ENCODE measurements at regions not wholly inside any gene's neighbourhood (a gene's known extent, or its start where the extent isn't known, plus 50 kb on each side); places are given as distances from the start of the nearest gene placed in this dataset.

GRCh38 chr22:26812731-26813130 is 155.3 kb downstream of the MIAT start:
- H3K27me3 Mint-ChIP-seq (ENCODE audit: low read depth, unreplicated experiment) = peaks cover 9% of the 10 kb centered on the region
- no peak for FAIRE-seq
- H3K4me1 Mint-ChIP-seq (ENCODE audit: low read depth, unreplicated experiment) = peaks cover 13% of the 10 kb centered on the region
- Histone ChIP-seq H3K27ac (ENCODE audit: low read depth, low read length) (no peak overlapping the region), H3K79me2 (ENCODE audit: insufficient read depth, low read length) (no peaks in the 10 kb centered on the region), H2AFZ (ENCODE audit: low read depth, low read length) (no peak overlapping the region), H4K20me1 (ENCODE audit: insufficient read depth, low read length) (no peaks in the 10 kb centered on the region), H3K9me3 (ENCODE audit: insufficient read depth, low read depth, low read length) (peaks cover 2% of the 10 kb centered on the region), H3K36me3 (ENCODE audit: insufficient read depth, low read length) (no peaks in the 10 kb centered on the region), H3K4me2 (ENCODE audit: low read length) (no peak overlapping the region), H3K4me1 (ENCODE audit: insufficient read depth, low read length) (peaks cover 10% of the 10 kb centered on the region), H3K9ac (ENCODE audit: low read length) (no peak overlapping the region), H3K4me3 (ENCODE audit: insufficient read depth, low read depth, low read length) (no peak overlapping the region), H3K27me3 (ENCODE audit: insufficient read depth, low read length) (no peaks in the 10 kb centered on the region)
- H3K4me3 Mint-ChIP-seq (ENCODE audit: unreplicated experiment) = no peak overlapping the region
- peaks cover 9% of the 10 kb centered on the region for H3K9me3 Mint-ChIP-seq (ENCODE audit: unreplicated experiment)
- no peak for DNase-seq (ENCODE audit: low read depth)
- no peak for TF ChIP-seq CTCF (IDR thresholded peaks at IDR 0.05; ENCODE audit: insufficient read depth, low read depth, low read length)
- no peak overlapping the region for H3K27ac Mint-ChIP-seq (ENCODE audit: unreplicated experiment)
- no peaks in the 10 kb centered on the region for H3K36me3 Mint-ChIP-seq (ENCODE audit: low read depth, unreplicated experiment)

GRCh38 chr22:26816726-26817125 is 159.3 kb downstream of the MIAT start:
- H3K4me1 ChIP-seq (ENCODE audit: insufficient read depth, low read length) = no peaks in the 10 kb centered on the region
- H3K27ac ChIP-seq (ENCODE audit: low read depth, low read length) = no peak overlapping the region
- no peak overlapping the region for H3K4me3 ChIP-seq (ENCODE audit: insufficient read depth, low read depth, low read length)
- Mint-ChIP-seq H3K9me3 (ENCODE audit: unreplicated experiment) (peaks cover 15% of the 10 kb centered on the region), H3K27ac (ENCODE audit: unreplicated experiment) (no peak overlapping the region), H3K4me3 (ENCODE audit: unreplicated experiment) (no peak overlapping the region), H3K27me3 (ENCODE audit: low read depth, unreplicated experiment) (peaks cover 12% of the 10 kb centered on the region), H3K4me1 (ENCODE audit: low read depth, unreplicated experiment) (peaks cover 2% of the 10 kb centered on the region), H3K36me3 (ENCODE audit: low read depth, unreplicated experiment) (no peaks in the 10 kb centered on the region)
- no peaks in the 10 kb centered on the region for H4K20me1 ChIP-seq (ENCODE audit: insufficient read depth, low read length)
- no peak overlapping the region for H3K4me2 ChIP-seq (ENCODE audit: low read length)
- H3K79me2 ChIP-seq (ENCODE audit: insufficient read depth, low read length) = no peaks in the 10 kb centered on the region
- FAIRE-seq (no peak), DNase-seq (ENCODE audit: low read depth) (no peak)
- H3K27me3 ChIP-seq (ENCODE audit: insufficient read depth, low read length) = no peaks in the 10 kb centered on the region
- H3K9ac ChIP-seq (ENCODE audit: low read length) = no peak overlapping the region
- no peak for TF ChIP-seq CTCF (IDR thresholded peaks at IDR 0.05; ENCODE audit: insufficient read depth, low read depth, low read length)
- TF ChIP-seq EZH2 (IDR thresholded peaks at IDR 0.05; ENCODE audit: insufficient read depth, low read length) = no peak
- no peaks in the 10 kb centered on the region for H3K36me3 ChIP-seq (ENCODE audit: insufficient read depth, low read length)
- H3K9me3 ChIP-seq (ENCODE audit: insufficient read depth, low read depth, low read length) = peaks cover 8% of the 10 kb centered on the region
- no peak overlapping the region for H2AFZ ChIP-seq (ENCODE audit: low read depth, low read length)

GRCh38 chr22:26817926-26818325 is 160.5 kb downstream of the MIAT start:
- H3K27ac Mint-ChIP-seq (ENCODE audit: unreplicated experiment) = no peak overlapping the region
- no peaks in the 10 kb centered on the region for H3K4me1 ChIP-seq (ENCODE audit: insufficient read depth, low read length)
- no peak overlapping the region for H3K4me3 Mint-ChIP-seq (ENCODE audit: unreplicated experiment)
- H4K20me1 ChIP-seq (ENCODE audit: insufficient read depth, low read length) = no peaks in the 10 kb centered on the region
- H3K9me3 Mint-ChIP-seq (ENCODE audit: unreplicated experiment) = peaks cover 15% of the 10 kb centered on the region
- H3K36me3 Mint-ChIP-seq (ENCODE audit: low read depth, unreplicated experiment) = no peaks in the 10 kb centered on the region
- TF ChIP-seq EZH2 (IDR thresholded peaks at IDR 0.05; ENCODE audit: insufficient read depth, low read length) (no peak), CTCF (IDR thresholded peaks at IDR 0.05; ENCODE audit: insufficient read depth, low read depth, low read length) (no peak)
- FAIRE-seq (no peak), DNase-seq (ENCODE audit: low read depth) (no peak)
- peaks cover 4% of the 10 kb centered on the region for H3K27me3 ChIP-seq (ENCODE audit: insufficient read depth, low read length)
- H3K36me3 ChIP-seq (ENCODE audit: insufficient read depth, low read length) = no peaks in the 10 kb centered on the region
- H2AFZ ChIP-seq (ENCODE audit: low read depth, low read length) = no peak overlapping the region
- peaks cover 8% of the 10 kb centered on the region for H3K9me3 ChIP-seq (ENCODE audit: insufficient read depth, low read depth, low read length)
- no peak overlapping the region for H3K4me2 ChIP-seq (ENCODE audit: low read length)
- no peak overlapping the region for H3K4me3 ChIP-seq (ENCODE audit: insufficient read depth, low read depth, low read length)
- H3K9ac ChIP-seq (ENCODE audit: low read length) = no peak overlapping the region
- H3K27me3 Mint-ChIP-seq (ENCODE audit: low read depth, unreplicated experiment) = peaks cover 16% of the 10 kb centered on the region
- no peaks in the 10 kb centered on the region for H3K79me2 ChIP-seq (ENCODE audit: insufficient read depth, low read length)
- no peaks in the 10 kb centered on the region for H3K4me1 Mint-ChIP-seq (ENCODE audit: low read depth, unreplicated experiment)
- no peak overlapping the region for H3K27ac ChIP-seq (ENCODE audit: low read depth, low read length)

Data from astrocyte (in vitro differentiated cells and primary cell).